Tibial artery (tissue), 4 donors: ENCODE measurements at regions not wholly inside any gene's neighbourhood (a gene's known extent, or its start where the extent isn't known, plus 50 kb on each side); places are given as distances from the start of the nearest gene placed in this dataset.

Source experiments
- DNase-seq, 2 donors: peaks; one replicate each; pipeline ENCODE4 v3.0.0-alpha.2; 2019
- H3K27ac ChIP-seq, 2 donors: fragments of 200-600 bp; sonication (generic) in 1 of 2; 1 replicate in 1 of 2; 2 replicates in 1 of 2; pipeline ENCODE4 v1.5.1; 2018 to 2019; ENCODE audit warnings: mild to moderate bottlenecking in 1 of 2
- H3K27me3 ChIP-seq, 2 donors: fragments of 200-600 bp; sonication (generic) in 1 of 2; one replicate each; pipeline versions ENCODE4 v1.5.1 to v1.6.0; 2016 to 2019
- H3K36me3 ChIP-seq, 3 donors: fragments of 200-600 bp; sonication (generic) in 2 of 3; one replicate each; pipeline ENCODE4 v1.5.1; 2016 to 2019; ENCODE audit warnings: mild to moderate bottlenecking in 2 of 3
- H3K4me1 ChIP-seq, 4 donors: fragments of 200-600 bp; sonication (generic) in 2 of 4; 1 replicate in 3 of 4; 2 replicates in 1 of 4; pipeline ENCODE4 v1.5.1; 2016 to 2019
- H3K4me3 ChIP-seq, 2 donors: fragments of 200-600 bp; sonication (generic) in 1 of 2; 1 replicate in 1 of 2; 2 replicates in 1 of 2; pipeline ENCODE4 v1.5.1; 2018 to 2019; ENCODE audit warnings: mild to moderate bottlenecking in 2 of 2
- H3K9me3 ChIP-seq, 3 donors: fragments of 200-600 bp; sonication (generic) in 1 of 3; one replicate each; pipeline ENCODE4 v1.5.1; 2016 to 2019
- CTCF ChIP-seq, 2 experiments: fragments of 200-600 bp in 1 of 2; fragments of 450-650 bp in 1 of 2; IDR thresholded peaks; one replicate each; pipeline ENCODE4 v1.5.1; 2017 to 2019; ENCODE audit warnings: antibody characterized with exemption in 2 of 2, mild to moderate bottlenecking in 1 of 2, moderate library complexity in 1 of 2
- intact Hi-C: fragments of 100-400 bp; cut with DNase I; formaldehyde crosslinking; loops from one replicate; pipeline ENCODE4 v1.15.0; 2023; ENCODE audit warnings: low total_unique reads

DNA sequence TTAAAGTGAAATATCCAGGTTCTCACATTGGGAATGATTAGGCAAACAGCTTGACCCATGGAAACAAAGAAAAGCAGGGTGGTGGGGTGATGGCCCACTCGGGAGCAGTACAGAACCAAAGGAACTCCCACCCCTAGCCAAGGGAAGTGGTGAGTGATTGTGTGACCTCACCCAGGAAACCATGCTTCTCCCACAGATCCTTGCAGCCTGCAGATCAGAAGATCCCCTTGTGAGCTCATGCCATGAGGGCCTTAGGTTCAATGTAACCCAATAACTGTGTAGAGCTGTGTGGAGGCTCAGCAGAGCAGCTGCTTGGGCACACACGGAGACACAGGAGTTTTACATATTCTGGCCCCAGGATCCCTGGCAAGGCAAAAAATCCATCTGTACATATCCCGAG lies 311.8 kb upstream of the DPYD start:
- peaks cover 6 to 29% (median 10%) of the 10 kb centered on the region in 3 donors for H3K9me3 ChIP-seq

GRCh38 chr1:98222706-98223105 lies 301.9 kb upstream of the DPYD start:
- H3K27me3 ChIP-seq: no peaks in the 10 kb centered on the region
- no peaks in the 10 kb centered on the region for H3K4me1 ChIP-seq
- H3K4me3 ChIP-seq: no peak overlapping the region
- TF ChIP-seq CTCF (IDR thresholded peaks at IDR 0.05): no peak
- H3K36me3 ChIP-seq: no peaks in the 10 kb centered on the region
- no peaks in the 10 kb centered on the region for H3K9me3 ChIP-seq
- no peak overlapping the region for H3K27ac ChIP-seq
- no peak for DNase-seq
- intact Hi-C loops: no loop called here

More for the DNA sequence above, 311.8 kb upstream of the DPYD start:
- H3K4me1 ChIP-seq: no peaks in the 10 kb centered on the region
- DNase-seq: no peak
- intact Hi-C loops: no loop called here
- H3K4me3 ChIP-seq: no peak overlapping the region
- no peak overlapping the region for H3K27ac ChIP-seq
- H3K36me3 ChIP-seq: no peaks in the 10 kb centered on the region
- TF ChIP-seq CTCF (IDR thresholded peaks at IDR 0.05): no peak
- H3K27me3 ChIP-seq: no peaks in the 10 kb centered on the region

DNA sequence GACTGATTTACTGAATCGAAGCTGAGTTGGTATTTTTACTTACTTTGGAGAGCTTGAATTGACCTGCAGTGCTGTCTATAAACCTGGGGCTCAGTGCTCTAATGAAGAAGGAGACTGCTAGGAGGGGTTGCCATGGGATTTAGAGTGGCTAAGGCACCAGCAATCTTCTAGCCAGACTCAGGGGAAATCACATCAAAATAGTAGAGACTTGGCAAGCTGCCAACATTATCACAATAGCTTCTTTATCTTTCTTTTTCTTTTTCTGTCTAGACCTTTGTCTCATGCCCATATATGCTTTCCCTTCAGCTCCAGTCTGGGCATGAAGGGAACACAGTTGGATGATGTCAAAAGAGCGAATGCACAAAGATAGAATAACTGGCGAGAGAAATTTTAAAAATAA lies 301.1 kb upstream of the DPYD start:
- no peak overlapping the region for H3K4me3 ChIP-seq
- no peak for DNase-seq
- H3K9me3 ChIP-seq: no peaks in the 10 kb centered on the region
- H3K27ac ChIP-seq: no peak overlapping the region
- no peaks in the 10 kb centered on the region for H3K4me1 ChIP-seq
- no peaks in the 10 kb centered on the region for H3K27me3 ChIP-seq
- intact Hi-C loops: no loop called here
- no peaks in the 10 kb centered on the region for H3K36me3 ChIP-seq
- TF ChIP-seq CTCF (IDR thresholded peaks at IDR 0.05): no peak

DNA sequence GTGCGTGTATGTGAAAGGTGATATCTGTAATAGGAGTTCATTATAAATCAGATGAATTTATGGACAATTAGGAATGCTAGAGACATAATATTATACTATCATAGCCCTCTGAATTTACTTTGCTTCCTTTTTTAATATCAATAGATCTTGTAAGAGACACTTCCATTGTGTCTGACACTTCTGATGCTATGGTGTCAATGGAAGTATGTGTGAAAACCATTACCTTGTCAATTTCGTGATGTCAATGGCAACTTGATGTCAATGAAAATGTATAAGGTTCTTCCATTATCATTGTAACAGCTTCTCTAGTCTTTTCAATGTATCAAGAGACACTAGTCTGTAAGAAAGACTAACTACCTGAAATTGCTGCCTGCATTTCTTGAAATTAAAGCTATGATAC lies 296.8 kb upstream of the DPYD start:
- intact Hi-C loops: no loop called here
- no peaks in the 10 kb centered on the region for H3K36me3 ChIP-seq
- no peaks in the 10 kb centered on the region for H3K27me3 ChIP-seq
- no peak for TF ChIP-seq CTCF (IDR thresholded peaks at IDR 0.05)
- H3K4me3 ChIP-seq: no peak overlapping the region
- no peak overlapping the region for H3K27ac ChIP-seq
- H3K9me3 ChIP-seq: no peaks in the 10 kb centered on the region
- no peak for DNase-seq
- H3K4me1 ChIP-seq: no peaks in the 10 kb centered on the region

DNA sequence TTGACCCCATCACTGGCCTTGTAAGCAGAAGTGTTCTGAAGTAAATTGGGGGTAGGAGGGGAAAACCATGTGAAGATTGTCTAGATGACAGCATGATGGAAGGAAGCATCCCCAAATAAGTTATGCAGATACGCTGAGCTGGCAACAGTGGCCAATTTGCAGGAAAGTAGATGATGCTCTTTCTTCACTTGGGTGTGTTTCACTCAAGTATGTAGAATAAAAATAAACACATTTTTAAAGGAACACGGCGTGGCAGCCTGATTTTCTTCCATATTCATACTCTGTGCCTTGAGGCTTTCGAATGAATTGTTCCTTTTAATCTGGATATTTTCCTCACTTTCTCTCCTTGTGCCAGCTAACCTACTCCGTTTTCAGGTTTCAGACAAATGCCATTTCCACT lies 295.5 kb upstream of the DPYD start:
- no peak overlapping the region for H3K4me3 ChIP-seq
- H3K4me1 ChIP-seq: no peaks in the 10 kb centered on the region
- no peak overlapping the region for H3K27ac ChIP-seq
- DNase-seq: no peak
- intact Hi-C loops: no loop called here
- no peaks in the 10 kb centered on the region for H3K27me3 ChIP-seq
- TF ChIP-seq CTCF (IDR thresholded peaks at IDR 0.05): no peak
- H3K36me3 ChIP-seq: no peaks in the 10 kb centered on the region
- no peaks in the 10 kb centered on the region for H3K9me3 ChIP-seq

- no peak for DNase-seq
- Histone ChIP-seq H3K27ac (no peak overlapping the region), H3K27me3 (no peaks in the 10 kb centered on the region), H3K4me1 (no peaks in the 10 kb centered on the region), H3K36me3 (no peaks in the 10 kb centered on the region), H3K4me3 (no peak overlapping the region), H3K9me3 (no peaks in the 10 kb centered on the region)
- TF ChIP-seq CTCF (IDR thresholded peaks at IDR 0.05): no peak
- intact Hi-C loops: no loop called here
Observed at GRCh38 chr1:98211271-98211845, 290.5 kb upstream of the DPYD start.
